Amygdala (tissue), 56 donors: ENCODE measurements at regions not wholly inside any gene's neighbourhood (a gene's known extent, or its start where the extent isn't known, plus 50 kb on each side); places are given as distances from the start of the nearest gene placed in this dataset.
A peak's percentile ranks its signal among the peaks of the same experiment; 100 is the strongest.
"Not testable (repeated sequence)": the region's sequence is repeated elsewhere in the genome, so short reads cannot be mapped to it uniquely, and the experiment has no call there.

Experiments
- DNase-seq, 56 donors: peaks; one replicate each; lab custom pipeline; 2025; lab: John Stamatoyannopoulos, UW

DNA sequence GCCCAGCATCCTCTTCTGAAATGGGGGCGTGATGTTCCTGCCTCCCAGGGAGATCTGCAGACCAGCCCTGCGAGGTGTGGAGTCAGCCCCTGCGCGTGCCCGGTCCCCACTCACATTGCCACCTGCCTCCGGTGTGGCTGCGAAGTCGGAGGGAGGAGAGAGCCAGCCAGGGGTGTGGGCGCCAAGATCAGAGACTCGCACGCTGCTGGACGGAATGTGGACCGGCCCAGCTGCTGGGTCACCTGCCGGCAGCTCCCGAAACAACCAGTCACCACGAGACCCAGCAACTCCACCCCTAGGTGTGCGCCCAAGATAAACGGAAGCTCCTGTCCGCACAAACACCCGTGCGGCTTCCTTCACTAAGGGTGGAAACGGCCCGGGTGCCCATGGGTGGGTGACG is 51.1 kb upstream of the EGFL7 start:
- no peak for DNase-seq

- DNase-seq: no peak
These were observed 51.6 kb upstream of the EGFL7 start for GRCh38 chr9:136611119-136611518.

DNA sequence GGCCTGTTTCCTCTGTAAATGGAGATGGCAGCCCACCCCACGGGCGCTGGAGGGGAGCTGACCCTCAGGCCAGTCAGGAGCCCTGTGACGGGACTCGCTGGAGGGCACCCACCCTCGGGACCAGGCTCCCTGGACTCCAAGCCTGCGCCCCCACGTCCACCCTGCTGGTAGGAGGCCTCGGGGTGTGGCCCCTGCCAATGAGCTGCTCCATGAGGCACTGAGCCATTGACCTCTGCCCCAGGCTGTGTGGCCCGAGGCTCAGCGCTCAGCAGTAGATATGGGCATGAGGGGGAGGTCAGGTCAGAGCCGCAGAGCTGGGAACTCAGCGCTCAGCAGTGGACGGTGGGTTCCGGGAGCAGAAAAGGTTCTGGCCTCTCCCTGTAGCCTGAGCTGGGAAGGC is 52.3 kb upstream of the EGFL7 start:
- DNase-seq: no peak

- no peak for DNase-seq
These were observed 52.8 kb upstream of the EGFL7 start for GRCh38 chr9:136609838-136610311.

DNA sequence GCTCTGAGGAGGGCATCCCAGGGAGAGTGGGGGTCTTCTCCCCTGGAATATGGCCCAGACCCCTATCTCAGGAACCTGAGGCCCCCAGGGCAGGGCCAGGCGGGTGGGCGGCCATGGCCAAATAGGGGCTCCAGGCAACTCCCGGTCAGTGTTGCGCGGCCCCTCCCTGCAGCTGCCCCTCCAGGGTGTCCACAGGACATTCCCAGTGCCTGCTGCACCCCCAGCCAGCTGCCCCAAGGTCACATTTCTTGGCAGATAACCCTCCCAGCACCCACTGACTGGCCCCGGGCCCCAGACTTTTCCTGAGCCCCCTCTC is 53.6 kb upstream of the EGFL7 start:
- no peak for DNase-seq

GRCh38 chr9:136608348-136609159 is 54.2 kb upstream of the EGFL7 start:
- DNase-seq: no peak

DNA sequence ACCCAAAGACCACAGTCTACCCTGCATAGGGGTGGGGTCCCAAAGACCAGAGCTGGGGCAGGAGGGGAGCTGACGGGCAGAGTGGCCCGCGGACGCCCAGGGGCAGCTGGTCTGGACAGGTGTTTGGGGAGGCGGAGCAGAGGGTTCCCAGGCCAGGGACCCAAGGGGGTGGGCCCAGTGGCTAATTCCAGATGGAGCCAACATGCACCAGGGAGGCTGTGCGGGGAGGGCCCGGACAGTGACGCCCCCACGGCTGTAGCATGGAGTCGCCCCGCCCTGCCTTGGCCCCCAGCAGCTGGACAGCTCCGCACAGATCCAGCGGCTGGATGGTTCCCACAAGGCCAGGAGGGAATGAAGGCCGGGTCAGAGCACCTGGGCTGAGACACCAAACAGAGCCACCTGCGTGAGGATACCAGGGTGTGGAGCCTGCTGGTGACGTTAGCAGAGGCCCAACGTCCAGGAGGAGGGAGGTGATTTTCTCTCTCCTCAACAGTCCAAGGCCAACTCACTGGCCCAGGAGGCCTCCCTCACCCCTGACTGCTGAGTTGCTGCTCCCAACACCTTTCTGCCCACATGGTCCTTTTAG is 55.3 kb upstream of the EGFL7 start:
- no peak for DNase-seq

DNA sequence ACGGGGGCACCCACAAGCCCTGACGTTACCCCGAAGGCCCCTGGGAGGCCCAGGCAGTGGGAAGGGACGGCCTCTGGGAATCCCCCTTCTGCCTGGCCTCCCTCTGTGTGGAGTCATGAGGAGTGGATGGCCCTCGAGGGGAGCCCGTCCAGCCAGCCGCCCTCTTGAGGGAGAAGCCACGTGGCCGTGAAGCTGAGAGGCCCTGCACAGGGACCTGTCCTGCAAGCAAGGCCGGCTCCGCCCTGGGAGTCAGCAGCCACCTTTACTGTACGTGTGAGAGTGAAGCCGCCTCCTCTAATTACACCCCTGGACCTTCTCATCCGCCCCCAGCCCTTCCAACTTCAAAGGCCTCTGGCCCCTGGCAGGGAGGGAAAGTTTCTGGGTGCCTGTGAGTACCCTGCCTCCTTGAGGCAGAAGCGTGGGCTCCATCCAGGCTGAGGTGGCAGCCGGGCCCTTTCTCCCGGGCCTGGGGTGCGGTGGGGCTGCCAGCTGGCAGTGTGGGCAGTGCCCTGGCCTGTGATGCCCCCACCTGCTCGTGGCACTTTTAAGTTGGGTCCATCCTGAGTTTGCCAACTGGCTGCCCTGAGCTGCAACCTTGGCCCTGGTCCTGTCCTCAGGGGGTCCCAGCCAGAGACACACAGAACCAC is 55.9 kb upstream of the EGFL7 start:
- DNase-seq: no peak

DNA sequence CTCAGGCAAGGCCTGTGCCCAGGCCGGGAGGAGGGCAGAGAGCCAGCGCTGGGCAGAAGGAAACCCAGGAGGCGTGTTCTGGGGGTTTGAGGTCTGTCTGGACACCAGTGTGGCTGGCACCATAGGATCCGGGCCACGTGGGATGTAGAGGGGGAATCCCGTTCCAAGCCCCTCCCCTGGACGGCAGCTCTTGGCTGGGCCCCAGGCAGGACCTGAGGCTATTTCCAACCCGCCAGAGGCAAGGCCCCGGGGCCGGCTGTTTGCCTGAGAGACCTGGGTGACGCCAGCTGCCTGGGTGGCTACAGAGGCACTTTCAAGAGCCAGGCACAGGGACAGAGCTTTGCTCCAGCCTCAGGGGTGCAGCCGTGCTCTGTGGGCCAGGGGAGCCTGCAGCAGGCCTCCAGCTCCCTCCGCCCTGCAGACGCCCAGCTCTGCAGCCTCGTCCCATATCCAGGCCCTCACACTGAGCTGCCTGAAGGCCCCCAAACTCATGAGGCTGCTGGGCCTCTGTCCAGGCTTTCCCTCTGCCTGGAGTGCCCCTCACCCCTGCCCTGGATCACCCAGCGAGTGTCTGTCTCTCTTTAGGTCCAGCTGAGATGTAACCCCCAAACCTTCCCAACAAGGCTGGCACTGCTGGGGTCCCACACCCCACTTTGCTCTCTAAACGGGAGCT is 56.6 kb upstream of the EGFL7 start:
- DNase-seq: peak in 36 of 56 donors; percentile 8 to 85 (median 46)

DNA sequence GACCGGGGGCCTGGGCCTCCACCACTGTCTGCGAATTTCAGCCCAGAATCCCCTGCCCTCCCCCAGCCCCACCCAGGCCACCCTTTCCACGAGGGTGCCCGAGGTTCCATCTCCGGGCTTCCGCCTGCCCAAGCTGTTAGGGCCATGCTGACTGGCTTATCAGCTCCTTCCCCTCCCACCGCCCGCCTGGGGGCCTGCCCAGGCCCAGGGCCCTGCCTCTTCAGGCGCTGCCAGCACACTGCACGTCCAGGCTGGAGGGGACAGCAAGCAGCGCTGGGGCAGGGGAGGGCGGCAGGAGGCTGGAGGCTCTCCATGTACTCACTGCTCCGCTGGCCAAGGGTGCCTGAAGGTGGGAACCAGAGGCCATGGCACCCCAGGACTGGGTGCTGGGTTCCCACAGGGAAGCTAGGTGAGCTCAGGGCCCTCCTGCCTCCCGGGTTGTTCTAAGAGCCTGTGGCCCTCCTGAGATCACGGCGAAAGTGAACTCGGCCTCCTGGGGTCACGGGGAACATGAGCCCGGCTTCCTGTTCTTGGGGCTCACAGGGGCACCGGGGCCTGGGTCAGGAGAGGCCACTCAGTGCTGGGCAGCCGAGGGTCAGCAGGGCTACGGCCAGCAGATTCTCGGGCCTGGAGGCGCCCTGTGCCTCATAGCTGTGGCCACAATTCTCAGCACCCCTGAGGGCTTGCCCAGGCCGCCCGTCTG is 57.7 kb upstream of the EGFL7 start:
- DNase-seq: no peak

DNA sequence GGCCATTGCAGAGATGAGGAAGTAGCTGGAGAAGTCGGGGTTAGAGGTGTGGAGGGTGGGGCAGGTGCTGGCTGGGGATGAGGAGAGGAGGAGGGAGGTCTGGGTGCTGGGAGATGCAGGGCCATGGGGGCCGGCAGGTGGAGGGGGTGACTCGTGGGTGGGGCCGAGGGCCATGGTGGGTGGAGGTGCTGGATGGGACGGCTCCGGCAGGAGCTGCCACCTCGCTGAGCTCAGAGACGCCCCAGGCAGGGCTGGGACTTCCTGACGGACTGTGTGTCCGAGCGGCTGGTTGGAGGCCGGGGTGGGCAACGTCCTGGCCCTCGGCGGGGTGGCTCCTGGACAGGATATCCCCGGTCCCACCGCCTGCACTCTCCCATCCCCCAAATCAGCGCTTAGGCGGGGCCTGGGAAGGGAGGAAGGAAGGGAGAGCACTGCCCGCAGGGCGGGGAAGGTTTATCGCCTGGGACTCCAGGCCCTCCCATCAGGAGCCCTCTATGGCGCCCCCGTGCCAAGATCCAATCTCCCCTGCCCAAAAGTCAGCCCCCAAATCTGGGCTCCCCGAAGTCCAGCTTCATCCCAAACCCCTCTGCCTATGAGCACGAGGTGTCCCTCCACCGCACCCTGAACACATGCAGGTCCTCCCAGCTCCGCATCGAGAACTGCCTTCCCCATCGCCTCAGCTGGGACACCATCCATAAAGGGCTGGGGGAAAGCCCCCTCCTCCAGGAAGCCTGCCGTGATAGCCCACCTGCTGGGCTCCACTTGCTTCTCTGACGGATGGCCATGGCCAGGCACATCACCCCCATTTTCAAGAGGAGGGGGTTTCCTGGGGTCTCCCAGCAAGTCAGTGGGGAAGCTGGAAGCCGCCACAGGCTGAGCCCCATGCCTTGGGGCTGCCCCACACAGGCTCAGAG is 58.3 kb upstream of the NOTCH1 start:
- no peak for DNase-seq

GRCh38 chr9:136603216-136603615 is 57.4 kb upstream of the NOTCH1 start:
- DNase-seq: no peak

DNA sequence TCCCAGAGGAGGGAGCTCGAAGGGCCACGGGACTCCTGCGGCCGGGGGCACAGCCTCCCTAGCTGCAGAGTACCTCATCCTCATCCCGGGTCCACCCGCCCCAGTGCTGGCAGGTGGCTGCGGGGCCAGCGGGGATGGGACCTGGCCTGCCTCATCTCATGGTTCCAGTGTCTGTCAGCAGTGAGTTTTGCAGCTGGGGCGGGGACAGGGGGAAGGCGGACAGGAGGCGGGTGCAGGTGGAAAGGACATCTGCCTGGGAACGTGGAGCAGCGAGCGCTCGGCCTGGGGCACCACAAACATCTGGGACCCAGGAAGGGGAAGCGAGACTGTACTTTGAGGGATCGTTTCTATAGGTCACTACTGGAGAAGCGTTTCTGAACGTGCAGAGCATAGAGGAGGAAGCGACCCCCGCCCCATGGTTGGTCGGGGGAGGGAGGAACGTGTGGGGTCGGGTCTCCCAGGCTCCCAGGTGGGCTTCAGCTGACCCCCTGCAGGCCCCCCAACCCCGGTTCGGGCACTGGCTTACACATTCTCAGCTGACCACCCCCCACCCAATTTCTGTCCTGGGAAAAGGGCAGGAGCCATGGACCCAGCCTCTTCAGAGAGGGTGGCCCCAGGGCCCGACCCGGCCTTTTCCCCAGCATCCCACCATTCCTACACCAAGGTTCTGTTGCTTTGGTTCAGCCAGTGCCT is 56.5 kb upstream of the NOTCH1 start:
- no peak for DNase-seq

GRCh38 chr9:136601250-136601973 is 55.6 kb upstream of the NOTCH1 start:
- DNase-seq: not testable (repeated sequence)

DNA sequence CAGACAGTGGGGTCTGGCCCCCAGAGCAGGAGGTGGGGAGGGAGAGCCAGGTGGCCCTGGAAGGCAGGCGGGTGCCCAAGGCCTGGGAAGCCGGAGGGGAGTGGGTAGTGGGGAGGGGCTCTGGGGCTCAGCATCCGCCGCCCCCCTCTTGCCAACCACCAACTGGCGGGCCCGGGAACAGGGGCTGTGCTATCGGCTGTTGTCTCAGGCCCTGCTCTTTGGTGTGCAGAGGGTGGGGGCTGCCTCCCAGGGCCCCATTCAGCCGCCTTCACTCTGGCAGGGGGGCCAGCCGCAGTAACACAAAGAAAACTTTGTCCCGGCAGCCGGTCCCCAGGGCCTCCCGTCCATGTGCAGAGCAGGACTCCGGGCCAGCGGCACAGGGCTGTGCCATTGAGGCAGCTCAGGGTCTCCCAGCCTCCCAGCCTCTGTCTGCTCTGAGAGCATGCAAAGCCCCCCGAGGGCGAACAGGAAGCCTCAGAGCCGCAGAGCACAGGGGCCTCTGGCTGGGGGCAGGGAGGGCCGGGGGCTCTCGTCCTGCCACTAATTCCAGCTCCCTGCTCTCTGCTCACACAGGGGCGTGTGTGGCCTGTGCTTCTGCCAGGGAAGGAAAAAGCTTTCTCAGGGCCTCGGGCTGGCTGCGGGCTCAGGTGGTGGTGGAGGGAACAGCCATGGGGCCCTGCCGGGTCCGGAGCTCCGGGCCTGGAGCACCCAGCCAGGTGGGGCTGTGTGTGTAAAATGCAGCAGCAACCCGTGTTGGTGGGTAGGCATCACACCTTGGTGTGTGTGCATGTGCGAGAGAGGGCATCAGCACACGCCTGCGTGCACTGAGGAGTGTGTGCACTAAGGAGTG is 54.2 kb upstream of the NOTCH1 start:
- DNase-seq: peak in 54 of 56 donors; percentile 19 to 90 (median 66)

DNA sequence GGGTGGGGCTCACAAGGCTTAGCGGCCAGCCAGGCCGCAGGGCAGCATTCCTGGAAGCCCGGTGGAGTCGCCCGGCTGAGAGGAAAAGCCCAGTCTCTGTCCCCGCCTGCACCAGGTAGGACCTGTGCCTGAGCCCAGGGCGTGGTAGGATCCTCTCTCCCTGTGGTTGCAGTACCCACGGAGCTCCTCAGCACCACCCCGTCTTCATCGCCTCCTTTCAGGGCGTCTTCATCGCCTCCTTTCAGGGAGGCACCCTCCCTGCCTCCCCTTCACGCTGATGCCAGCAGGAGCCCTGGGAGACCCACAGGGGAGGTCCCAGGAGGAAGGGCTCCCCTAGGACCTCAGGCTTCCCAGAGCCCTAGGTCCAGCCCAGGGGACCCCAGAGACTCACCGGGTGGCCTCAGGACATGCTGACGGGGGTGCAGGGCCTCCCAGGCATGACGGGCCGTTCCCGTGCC is 53.3 kb upstream of the NOTCH1 start:
- no peak for DNase-seq

- not testable (repeated sequence) for DNase-seq
These were observed 52.7 kb upstream of the NOTCH1 start for GRCh38 chr9:136598390-136599073.
